Stimulated activated CD8-positive, alpha-beta memory T cell treated with anti-CD3 and anti-CD28 coated beads, Interleukin-15, amount 100 ng/mL, for 4 hours (primary cell): ENCODE measurements at regions not wholly inside any gene's neighbourhood (a gene's known extent, or its start where the extent isn't known, plus 50 kb on each side); places are given as distances from the start of the nearest gene placed in this dataset.

Experiments
- DNase-seq, 2 donors: peaks; one replicate each; pipeline ENCODE4 v3.0.0-alpha.2; 2020; ENCODE audit warnings: low read depth in 2 of 2

- no peak for DNase-seq
Observed at GRCh38 chr2:17070711-17071110, 405.1 kb upstream of the CYRIA start.

- no peak for DNase-seq
Observed at GRCh38 chr2:17069564-17069963, 403.9 kb upstream of the CYRIA start.

- no peak for DNase-seq
Observed at GRCh38 chr2:17068021-17068420, 402.4 kb upstream of the CYRIA start.

DNA sequence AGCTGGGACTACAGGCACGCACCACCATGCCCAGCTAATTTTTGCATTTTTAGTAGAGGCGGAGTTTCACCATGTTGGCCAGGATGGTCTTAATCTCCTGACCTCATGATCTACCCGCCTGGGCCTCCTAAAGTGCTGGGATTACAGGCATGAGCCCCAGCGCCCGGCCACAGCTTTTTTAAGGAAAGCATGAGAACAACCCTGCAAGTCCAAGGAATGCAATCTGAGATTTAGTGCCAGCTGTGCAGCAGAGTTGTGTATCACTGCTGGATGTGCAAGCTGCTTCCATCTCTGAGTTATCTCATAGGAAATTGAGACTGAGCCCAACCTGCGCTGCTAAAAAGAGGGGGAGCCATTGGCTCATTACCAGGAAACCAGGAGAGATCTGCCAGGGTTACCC, 399.9 kb upstream of the CYRIA start:
- DNase-seq = no peak

GRCh38 chr2:17061028-17061427, 395.4 kb upstream of the CYRIA start:
- no peak for DNase-seq

DNA sequence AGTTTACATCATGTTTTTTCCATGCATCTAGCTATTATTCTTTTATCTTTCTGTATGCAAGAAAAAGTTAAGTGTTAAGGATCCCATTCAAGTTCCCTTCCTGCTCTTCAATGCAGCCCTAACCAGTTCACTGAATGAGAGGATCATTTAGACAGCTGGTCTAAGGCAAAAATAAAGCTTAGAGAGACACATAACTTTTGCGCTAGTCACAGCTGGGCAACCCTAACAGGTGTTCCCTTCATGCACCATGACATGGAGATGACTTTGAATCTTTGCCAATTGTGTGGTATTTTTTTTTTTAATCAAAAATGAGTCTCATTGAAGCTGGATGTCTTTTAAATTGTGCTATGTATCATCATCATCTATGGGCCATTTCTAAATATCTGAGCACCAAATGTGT, 393.8 kb upstream of the CYRIA start:
- DNase-seq = no peak

DNA sequence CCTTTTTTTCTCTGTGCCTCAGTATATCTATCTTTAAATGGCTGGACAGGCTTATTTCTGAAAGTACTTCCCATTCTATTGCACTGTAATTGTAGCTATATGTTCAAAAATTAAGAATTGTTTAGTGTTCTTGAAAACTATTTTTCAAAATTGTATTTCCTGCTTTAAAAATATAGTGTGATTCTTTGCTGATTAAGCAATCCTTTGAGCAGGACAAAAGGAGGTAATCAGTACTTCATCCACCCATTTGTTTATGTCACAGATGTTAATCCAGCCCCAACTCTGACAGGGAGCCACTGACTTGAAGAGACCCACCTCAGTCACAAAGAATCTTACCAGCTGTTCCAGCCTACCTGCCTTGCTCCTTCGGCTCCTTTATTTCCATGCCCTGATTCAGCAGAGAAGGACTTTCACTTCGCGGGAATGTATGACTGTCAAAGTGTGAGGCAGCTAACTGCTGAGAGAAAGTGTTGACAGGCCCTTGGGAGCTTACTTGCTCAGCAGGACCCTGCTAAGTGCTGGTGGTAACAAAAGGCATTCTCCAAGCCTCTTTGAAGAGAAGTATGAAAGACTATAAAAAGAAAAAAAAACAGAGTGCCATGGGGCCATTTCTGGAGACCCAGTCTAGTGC, 393.3 kb upstream of the CYRIA start:
- DNase-seq = no peak

DNA sequence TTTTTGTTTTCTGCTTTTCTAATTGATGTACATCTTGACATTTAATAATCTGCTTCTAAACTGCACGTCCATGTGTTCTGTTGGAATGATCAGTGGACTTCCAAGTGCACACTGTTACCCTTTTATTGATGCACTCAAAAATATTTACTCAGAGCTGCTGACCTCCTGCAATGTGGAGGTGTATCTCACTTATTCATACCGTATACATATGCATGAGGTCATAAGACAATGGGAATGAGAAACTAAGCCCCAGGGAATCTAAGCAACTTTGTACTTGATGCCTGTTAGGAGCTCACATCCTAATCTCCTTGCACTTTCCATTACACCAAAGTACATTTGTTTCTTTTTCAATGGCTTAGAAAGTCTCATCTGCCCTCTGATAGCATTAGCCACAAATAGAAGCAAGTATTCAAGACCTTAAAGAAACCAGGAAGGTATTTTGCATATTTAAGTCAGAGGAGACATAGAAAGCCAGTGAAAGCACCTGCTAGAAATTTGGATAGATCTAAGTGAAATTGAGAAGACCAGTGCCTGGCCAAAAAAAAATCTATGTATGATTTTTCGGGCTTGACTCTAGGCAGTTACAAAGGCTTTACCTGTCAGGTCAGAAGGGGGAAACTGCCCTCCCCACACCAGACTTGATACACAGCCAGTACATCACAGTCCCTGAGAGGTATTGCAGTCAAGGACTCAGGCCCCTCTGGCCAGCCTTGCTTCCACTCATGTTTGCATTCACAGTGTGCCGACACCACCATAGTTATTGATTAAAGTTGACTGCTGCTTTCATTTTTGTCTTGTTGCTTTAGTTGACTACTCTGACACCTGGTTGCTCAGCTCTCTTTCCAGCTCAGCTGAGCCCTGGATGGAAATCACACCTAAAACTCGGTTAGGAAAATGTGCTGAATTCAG, 391.7 kb upstream of the CYRIA start:
- DNase-seq = no peak

DNA sequence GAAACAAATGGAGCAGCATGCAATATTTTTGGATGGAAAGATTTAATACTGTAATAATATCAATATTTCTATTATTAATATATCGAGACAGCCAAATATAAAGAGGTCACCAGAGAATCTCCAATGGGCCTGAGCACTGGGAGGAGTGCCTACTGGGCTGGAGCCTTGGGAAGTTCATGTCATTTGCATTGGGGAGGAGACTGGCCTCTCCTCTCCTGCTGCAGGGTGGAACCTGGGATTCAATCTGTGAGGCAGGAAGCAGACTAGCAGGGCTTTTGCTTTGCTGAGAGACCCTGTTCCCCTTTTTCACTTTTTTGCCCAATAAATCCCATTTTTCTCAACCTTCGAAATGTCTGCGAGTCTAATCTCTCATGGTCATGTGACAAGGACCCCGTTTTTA, 390.6 kb upstream of the CYRIA start:
- DNase-seq = no peak

DNA sequence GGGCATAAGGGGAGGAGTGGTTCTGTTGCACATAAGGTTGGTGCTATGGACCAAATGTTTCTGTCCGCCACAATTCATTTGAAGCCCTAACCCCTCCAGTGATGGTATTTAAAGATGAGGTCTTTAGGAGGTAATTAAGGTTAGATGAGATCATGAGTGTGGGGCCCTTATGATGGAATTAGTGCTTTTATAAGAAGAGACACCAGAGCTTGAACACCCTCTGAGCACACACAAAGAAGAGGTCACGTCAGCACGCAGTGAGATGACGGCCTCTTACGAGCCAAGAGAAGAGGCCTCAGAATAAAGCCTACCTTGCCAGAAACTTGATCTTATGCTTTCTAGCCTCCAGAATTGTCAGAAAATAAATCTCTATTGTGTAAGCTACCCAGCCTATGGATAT, 386.4 kb upstream of the CYRIA start:
- no peak for DNase-seq

- DNase-seq = no peak
Observed at GRCh38 chr2:17051538-17051937, 385.9 kb upstream of the CYRIA start.

DNA sequence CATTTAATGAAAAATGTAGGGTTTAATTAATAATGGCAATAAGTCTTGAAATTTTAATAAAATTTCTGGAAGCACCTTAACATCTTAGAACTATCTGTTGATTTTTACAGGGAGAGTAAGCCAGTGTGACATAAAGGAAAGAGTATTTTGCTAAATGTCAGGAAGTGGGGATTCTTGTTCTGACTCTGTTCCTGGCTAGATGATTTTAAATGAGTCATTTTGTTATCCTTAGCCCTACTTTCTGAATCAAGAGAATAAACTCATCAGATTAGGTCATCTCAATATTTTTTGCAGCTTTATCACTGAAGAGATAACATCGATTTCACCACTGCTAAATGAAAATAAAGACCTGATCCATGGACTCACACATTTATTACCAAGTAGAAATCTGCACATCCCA, 377.5 kb upstream of the CYRIA start:
- no peak for DNase-seq

DNA sequence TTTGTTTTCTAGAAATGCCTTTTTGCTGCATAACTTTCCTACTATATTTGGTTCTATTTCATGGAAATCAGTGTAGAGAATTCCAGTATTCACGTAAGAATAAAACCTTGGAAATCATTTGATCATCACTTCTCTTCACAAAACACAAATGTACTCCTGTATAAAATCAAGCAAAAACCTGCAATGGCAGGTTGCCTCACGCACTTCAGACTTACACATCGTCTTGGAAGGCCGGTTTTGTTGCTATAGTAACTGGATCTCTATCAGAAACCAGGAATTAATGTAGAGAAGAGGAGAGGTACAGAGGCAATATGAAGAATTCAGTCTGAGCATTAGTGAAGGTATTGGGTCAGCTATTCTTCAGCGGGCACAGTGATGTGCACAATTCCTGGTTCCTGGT, 370.7 kb upstream of the CYRIA start:
- DNase-seq = no peak

- no peak for DNase-seq
Observed at GRCh38 chr2:17035010-17035409, 369.4 kb upstream of the CYRIA start.

DNA sequence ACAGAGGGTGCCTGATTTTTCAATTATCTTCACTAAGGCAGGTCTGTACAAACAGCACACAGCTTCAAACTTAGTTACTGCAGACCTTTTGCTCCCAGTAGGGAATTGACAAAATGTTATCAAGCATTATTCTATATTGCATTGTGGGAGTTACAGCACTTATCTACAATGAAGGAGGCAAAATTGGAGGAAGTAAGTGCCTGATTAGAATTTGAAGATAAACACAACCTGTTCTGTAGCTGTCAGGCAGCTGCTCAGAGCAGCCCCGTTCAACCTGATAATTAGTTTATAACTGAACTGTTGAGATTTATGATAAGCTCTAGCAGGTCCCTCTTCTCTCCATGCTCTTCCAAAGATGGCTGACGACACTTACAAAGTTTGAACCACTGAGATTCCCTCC, 364.4 kb upstream of the CYRIA start:
- DNase-seq = no peak

- DNase-seq = no peak
Observed at GRCh38 chr2:17012297-17012696, 346.7 kb upstream of the CYRIA start.

DNA sequence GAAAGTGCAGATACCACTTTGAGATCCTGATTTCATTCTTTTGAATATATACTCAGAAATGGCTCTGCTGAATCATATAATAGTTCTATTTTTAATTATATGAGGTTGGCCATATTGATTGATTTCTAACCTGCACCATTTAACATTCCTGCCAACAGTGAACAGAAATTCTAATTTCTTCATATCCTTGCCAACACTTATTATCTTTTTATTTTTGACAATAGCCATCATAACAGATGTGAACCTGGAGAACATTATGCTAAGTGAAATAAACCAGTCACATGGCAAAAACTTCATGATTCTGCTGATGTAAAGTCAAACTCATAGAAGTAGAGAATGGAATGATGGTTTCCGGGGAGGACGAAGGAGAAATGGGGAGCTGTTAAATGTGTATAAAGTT, 344.5 kb upstream of the CYRIA start:
- no peak for DNase-seq

- DNase-seq = no peak
Observed at GRCh38 chr2:17000184-17000482, 334.5 kb upstream of the CYRIA start.

DNA sequence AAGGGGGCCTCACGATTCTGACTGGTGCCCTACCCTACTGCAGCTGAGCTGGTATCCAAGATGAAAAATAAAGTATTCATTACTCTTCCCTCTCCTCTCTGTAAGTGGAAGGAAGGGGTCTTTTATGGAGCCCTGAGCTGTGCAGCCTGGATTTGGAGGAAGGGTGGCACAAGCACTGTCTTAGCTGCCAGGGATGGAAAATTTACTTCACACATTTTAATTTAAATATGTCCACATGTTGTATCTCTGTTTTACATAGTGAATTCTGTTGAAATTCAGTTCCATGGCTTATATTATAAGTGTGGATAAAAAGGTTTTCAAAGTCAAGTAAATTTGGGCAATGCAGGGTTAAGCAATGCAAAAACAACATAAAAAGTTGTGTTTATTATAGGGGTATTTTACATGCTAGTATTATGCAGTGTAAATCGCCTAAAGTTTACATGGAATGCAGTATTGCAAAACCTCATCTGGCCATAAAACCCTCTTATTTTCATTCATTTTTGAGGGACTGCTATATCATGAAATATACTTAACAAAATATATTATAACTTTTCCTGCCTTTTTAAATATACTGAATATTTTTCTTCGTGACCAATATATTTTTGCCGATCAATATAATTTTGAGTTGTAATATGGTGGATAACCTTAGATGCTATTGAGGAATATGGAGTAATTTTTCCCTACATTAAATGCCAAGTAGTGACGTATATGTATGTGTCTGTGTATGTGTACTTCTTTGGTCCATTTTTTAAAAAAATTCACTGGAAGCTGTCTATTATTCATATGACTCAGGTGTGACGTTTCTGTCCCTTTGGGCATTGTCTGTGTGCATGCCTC, 333.9 kb upstream of the CYRIA start:
- DNase-seq = no peak

DNA sequence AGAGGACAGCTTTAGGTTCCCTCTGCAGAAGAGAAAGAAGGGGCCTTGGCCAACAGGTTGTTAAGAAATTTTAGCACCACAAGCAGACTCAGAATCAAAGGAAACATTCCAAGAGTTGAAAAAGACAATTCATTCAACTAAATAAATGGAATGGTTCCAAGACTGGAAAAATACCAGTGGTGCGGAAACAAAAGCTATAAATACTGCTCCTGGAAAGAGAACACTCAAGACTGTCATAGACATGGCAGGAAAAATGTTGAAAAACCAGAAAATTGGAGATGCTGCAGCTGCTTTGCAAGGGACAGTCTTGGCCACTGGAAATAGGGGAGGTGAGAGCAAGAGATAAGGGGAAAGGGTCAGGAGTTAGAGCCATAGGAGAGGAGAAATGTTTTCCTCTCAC, 312.7 kb upstream of the CYRIA start:
- DNase-seq = no peak

DNA sequence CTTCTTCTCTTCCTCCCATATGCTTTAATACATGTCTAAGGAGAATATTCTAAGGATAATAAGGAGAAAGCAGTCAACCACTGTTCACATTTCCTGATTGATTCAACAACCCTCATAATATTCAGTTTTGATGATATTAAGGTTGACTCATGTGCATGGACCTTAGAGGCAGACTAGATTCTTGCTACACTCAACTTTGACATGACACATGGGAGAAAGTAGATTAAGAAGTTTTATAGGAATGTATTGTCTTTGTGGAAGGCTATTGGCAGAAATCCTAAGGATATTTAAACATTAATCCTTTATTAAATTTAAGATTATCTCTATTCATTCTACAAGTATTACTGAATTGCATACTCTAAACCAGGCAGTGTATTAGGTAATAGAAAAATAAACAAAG, 309.1 kb upstream of the CYRIA start:
- DNase-seq = no peak

GRCh38 chr2:16973586-16974286, 308.1 kb upstream of the CYRIA start:
- DNase-seq = no peak
